SJSA1 (cell line): ENCODE measurements at regions not wholly inside any gene's neighbourhood (a gene's known extent, or its start where the extent isn't known, plus 50 kb on each side); places are given as distances from the start of the nearest gene placed in this dataset.
"Not testable (repeated sequence)": the region's sequence is repeated elsewhere in the genome, so short reads cannot be mapped to it uniquely, and the experiment has no call there.

Experiments used
- DNase-seq, 2 experiments: peaks; one replicate each; pipeline ENCODE4 v3.0.0-alpha.2; 2015 to 2020; ENCODE audit warnings: low spot score in 2 of 2, low read depth in 1 of 2
- H3K27ac ChIP-seq: fragments of 250-450 bp; sonication (Bioruptor Pico); 2 replicates; pipeline ENCODE4 v1.5.1; 2020; ENCODE audit warnings: mild to moderate bottlenecking, moderate library complexity
- H3K27me3 ChIP-seq: fragments of 250-450 bp; sonication (Bioruptor Pico); replicated peaks from 2 replicates; pipeline ENCODE4 v1.5.1; 2020; ENCODE audit warnings: mild to moderate bottlenecking, moderate library complexity
- H3K36me3 ChIP-seq: fragments of 250-450 bp; sonication (Bioruptor Pico); 2 replicates; pipeline ENCODE4 v1.5.1; 2020; ENCODE audit warnings: mild to moderate bottlenecking
- H3K4me1 ChIP-seq: fragments of 250-450 bp; sonication (Bioruptor Pico); replicated peaks from 2 replicates; pipeline ENCODE4 v1.6.1; 2021; ENCODE audit warnings: mild to moderate bottlenecking
- H3K4me3 ChIP-seq: fragments of 250-450 bp; sonication (Bioruptor Pico); 2 replicates; pipeline ENCODE4 v1.5.1; 2020; ENCODE audit warnings: mild to moderate bottlenecking
- H3K9me3 ChIP-seq: fragments of 250-450 bp; sonication (Bioruptor Pico); replicated peaks from 2 replicates; pipeline ENCODE4 v1.5.1; 2020; ENCODE audit warnings: mild to moderate bottlenecking

GRCh38 chr3:147161833-147162232, 244.5 kb downstream of the ZIC4 start:
- Histone ChIP-seq H3K4me1 (no peaks in the 10 kb centered on the region), H3K36me3 (no peaks in the 10 kb centered on the region), H3K27me3 (no peaks in the 10 kb centered on the region), H3K9me3 (no peaks in the 10 kb centered on the region), H3K27ac (no peak overlapping the region), H3K4me3 (no peak overlapping the region)
- no peak for DNase-seq

GRCh38 chr3:147160984-147161383, 245.4 kb downstream of the ZIC4 start:
- H3K4me3 ChIP-seq, result no peak overlapping the region
- no peak for DNase-seq

GRCh38 chr3:147159141-147159540, 247.2 kb downstream of the ZIC4 start:
- H3K27ac ChIP-seq, result no peak overlapping the region
- no peak for DNase-seq
- H3K36me3 ChIP-seq, result no peaks in the 10 kb centered on the region
- no peaks in the 10 kb centered on the region for H3K27me3 ChIP-seq
- no peak overlapping the region for H3K4me3 ChIP-seq
- no peaks in the 10 kb centered on the region for H3K4me1 ChIP-seq
- no peaks in the 10 kb centered on the region for H3K9me3 ChIP-seq

More at GRCh38 chr3:147160984-147161383, 245.4 kb downstream of the ZIC4 start:
- H3K36me3 ChIP-seq, result no peaks in the 10 kb centered on the region
- no peaks in the 10 kb centered on the region for H3K9me3 ChIP-seq
- H3K27me3 ChIP-seq, result no peaks in the 10 kb centered on the region
- H3K4me1 ChIP-seq, result no peaks in the 10 kb centered on the region
- no peak overlapping the region for H3K27ac ChIP-seq

- Histone ChIP-seq H3K9me3 (no peaks in the 10 kb centered on the region), H3K27ac (no peak overlapping the region), H3K4me3 (no peak overlapping the region), H3K27me3 (no peaks in the 10 kb centered on the region), H3K4me1 (no peaks in the 10 kb centered on the region), H3K36me3 (no peaks in the 10 kb centered on the region)
- DNase-seq, result no peak
Observed at GRCh38 chr3:147157631-147158030, 248.7 kb downstream of the ZIC4 start.

GRCh38 chr3:147154988-147155387, 251.4 kb downstream of the ZIC4 start:
- not testable (repeated sequence) for H3K4me1 ChIP-seq, H3K27ac ChIP-seq, H3K9me3 ChIP-seq, H3K4me3 ChIP-seq, H3K27me3 ChIP-seq, H3K36me3 ChIP-seq, DNase-seq

GRCh38 chr3:147153830-147154539, 252.4 kb downstream of the ZIC4 start:
- Histone ChIP-seq H3K4me1 (no peaks in the 10 kb centered on the region), H3K27ac (no peak overlapping the region), H3K27me3 (no peaks in the 10 kb centered on the region), H3K4me3 (no peak overlapping the region), H3K9me3 (no peaks in the 10 kb centered on the region), H3K36me3 (no peaks in the 10 kb centered on the region)
- no peak for DNase-seq

DNA sequence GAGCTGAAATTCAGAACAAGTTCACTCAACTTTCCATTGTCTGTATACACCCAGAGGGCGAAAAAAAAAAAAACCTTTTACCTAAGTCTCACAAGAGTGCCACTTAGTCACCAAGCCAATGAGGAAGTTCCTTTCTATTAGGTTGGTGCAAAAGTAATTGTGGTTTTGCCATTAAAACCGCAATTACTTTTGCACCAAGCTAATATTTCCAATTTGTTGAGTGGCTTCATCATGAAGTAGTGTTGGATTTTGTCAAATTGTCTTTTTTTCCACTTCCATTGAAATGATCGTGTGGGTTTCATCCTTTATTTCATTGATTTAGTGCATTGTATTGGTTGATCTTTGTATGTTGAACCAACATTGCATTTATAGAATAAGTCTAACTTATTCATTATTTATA, 253.9 kb downstream of the ZIC4 start:
- no peak overlapping the region for H3K4me3 ChIP-seq

DNA sequence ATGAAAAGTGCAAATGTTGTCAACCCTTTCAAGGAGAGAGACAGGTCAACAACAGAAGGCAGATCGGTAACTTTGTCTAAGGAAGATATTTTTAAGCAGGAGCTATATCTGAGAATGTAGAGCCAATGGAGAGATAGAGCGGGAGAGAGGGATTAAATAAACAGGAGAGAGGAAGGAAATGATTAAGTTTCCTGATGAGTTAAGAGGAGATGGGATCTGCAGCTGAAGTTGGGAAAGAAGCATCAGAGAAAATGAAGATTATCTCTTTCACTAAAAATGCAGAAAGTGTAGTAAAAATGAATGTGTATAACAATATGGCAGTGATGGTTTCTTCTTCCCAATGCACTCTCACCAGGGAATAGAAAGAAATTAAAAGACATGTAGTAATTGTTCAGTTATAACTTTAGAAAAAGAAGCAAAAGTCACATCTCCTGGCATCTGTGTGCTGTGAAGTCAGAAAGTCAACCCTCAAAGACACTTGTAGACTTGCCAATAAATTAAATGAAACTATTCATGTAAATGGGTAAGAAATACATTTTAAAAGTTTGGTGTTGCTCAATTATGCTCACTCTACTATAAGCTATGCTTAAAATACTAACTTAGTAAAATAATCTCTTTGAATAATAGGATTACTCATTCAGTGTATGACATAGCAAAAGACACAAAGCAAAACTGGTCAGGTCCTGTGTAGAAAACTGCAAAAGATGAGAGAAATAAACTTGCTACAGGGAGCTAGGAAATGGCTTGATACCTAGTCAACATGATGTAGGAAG, 264.6 kb downstream of the ZIC4 start:
- no peaks in the 10 kb centered on the region for H3K27me3 ChIP-seq
- H3K36me3 ChIP-seq, result no peaks in the 10 kb centered on the region
- no peaks in the 10 kb centered on the region for H3K9me3 ChIP-seq
- no peak overlapping the region for H3K4me3 ChIP-seq
- H3K4me1 ChIP-seq, result peaks cover 10% of the 10 kb centered on the region
- no peak for DNase-seq
- no peak overlapping the region for H3K27ac ChIP-seq

More for the DNA sequence above, 253.9 kb downstream of the ZIC4 start:
- Histone ChIP-seq H3K36me3 (no peaks in the 10 kb centered on the region), H3K4me1 (no peaks in the 10 kb centered on the region), H3K27ac (no peak overlapping the region), H3K9me3 (no peaks in the 10 kb centered on the region), H3K27me3 (no peaks in the 10 kb centered on the region)
- DNase-seq, result no peak

GRCh38 chr3:147139341-147139740, 267.0 kb downstream of the ZIC4 start:
- no peak for DNase-seq
- Histone ChIP-seq H3K27ac (no peak overlapping the region), H3K4me3 (no peak overlapping the region), H3K36me3 (no peaks in the 10 kb centered on the region), H3K27me3 (no peaks in the 10 kb centered on the region), H3K9me3 (no peaks in the 10 kb centered on the region), H3K4me1 (peaks cover 10% of the 10 kb centered on the region)

GRCh38 chr3:147132168-147132567, 274.2 kb downstream of the ZIC4 start:
- Histone ChIP-seq H3K4me1 (peaks cover 15% of the 10 kb centered on the region), H3K36me3 (no peaks in the 10 kb centered on the region)

GRCh38 chr3:147130461-147130860, 275.9 kb downstream of the ZIC4 start:
- Histone ChIP-seq H3K36me3 (no peaks in the 10 kb centered on the region), H3K27me3 (no peaks in the 10 kb centered on the region), H3K9me3 (no peaks in the 10 kb centered on the region), H3K27ac (no peak overlapping the region), H3K4me1 (peaks cover 15% of the 10 kb centered on the region), H3K4me3 (no peak overlapping the region)
- peak in 1 of 2 experiments; percentile 41 for DNase-seq

More at GRCh38 chr3:147132168-147132567, 274.2 kb downstream of the ZIC4 start:
- Histone ChIP-seq H3K9me3 (no peaks in the 10 kb centered on the region), H3K27ac (no peak overlapping the region), H3K4me3 (no peak overlapping the region), H3K27me3 (no peaks in the 10 kb centered on the region)
- DNase-seq, result no peak

- no peaks in the 10 kb centered on the region for H3K9me3 ChIP-seq
- H3K27me3 ChIP-seq, result no peaks in the 10 kb centered on the region
- DNase-seq, result no peak
Observed at GRCh38 chr3:147129665-147130064, 276.7 kb downstream of the ZIC4 start.

DNA sequence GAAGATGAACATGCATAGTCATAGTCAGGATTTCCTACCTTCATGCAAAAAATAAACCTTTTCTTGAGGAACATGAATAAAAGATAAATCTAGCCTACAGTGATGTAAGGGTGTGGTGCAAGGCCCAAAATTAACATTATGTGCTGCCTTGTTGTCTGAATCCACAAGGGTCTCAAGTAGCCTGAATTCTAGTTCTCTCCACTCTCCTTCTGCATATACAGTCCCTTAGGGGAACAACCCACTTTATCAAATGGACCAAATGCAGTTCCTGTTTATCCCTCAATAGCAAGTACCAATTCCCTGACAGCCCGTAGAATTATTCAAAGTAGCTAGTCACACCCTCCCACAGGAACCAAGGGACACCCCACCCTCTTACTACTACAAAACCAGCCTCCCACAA, 284.0 kb downstream of the ZIC4 start:
- H3K27ac ChIP-seq, result no peak overlapping the region
- H3K27me3 ChIP-seq, result no peaks in the 10 kb centered on the region
- H3K36me3 ChIP-seq, result no peaks in the 10 kb centered on the region
- DNase-seq, result no peak
- H3K4me1 ChIP-seq, result peaks cover 7% of the 10 kb centered on the region
- no peak overlapping the region for H3K4me3 ChIP-seq
- H3K9me3 ChIP-seq, result no peaks in the 10 kb centered on the region

More at GRCh38 chr3:147129665-147130064, 276.7 kb downstream of the ZIC4 start:
- no peaks in the 10 kb centered on the region for H3K36me3 ChIP-seq
- H3K4me1 ChIP-seq, result peaks cover 15% of the 10 kb centered on the region
- no peak overlapping the region for H3K27ac ChIP-seq
- no peak overlapping the region for H3K4me3 ChIP-seq

DNA sequence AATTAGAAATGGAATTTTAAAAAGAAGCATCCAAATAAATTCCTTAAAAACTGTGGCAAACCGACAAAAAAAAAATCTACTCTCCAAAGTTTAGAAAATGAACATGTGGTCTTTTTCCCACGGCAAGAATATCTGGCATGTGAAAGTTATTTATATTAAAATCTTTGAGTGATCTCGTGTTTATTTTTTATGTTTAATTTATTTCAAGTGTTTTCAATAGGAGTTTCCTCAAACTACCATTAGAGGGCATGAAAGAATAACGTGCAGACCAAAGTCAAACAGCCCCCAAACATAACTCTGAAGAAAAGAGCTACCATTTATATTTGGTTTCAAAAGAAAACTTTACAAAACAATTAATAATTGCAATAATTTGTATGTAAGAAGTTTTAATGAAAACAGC, 286.4 kb downstream of the ZIC4 start:
- Histone ChIP-seq H3K9me3 (no peaks in the 10 kb centered on the region), H3K27me3 (no peaks in the 10 kb centered on the region), H3K4me3 (no peak overlapping the region), H3K27ac (no peak overlapping the region), H3K4me1 (peaks cover 7% of the 10 kb centered on the region), H3K36me3 (no peaks in the 10 kb centered on the region)
- DNase-seq, result peak in 1 of 2 experiments; percentile 45
